Endothelial cell of hepatic sinusoid (primary cell): ENCODE measurements at regions not wholly inside any gene's neighbourhood (a gene's known extent, or its start where the extent isn't known, plus 50 kb on each side); places are given as distances from the start of the nearest gene placed in this dataset.
"Not testable (repeated sequence)": the region's sequence is repeated elsewhere in the genome, so short reads cannot be mapped to it uniquely, and the experiment has no call there.

Experiments
- in situ Hi-C: cut with HindIII; loops from 2 replicates; pipeline ENCODE4 v1.10.0; 2017; ENCODE audit warnings: low sequenced_read_pairs

- in situ Hi-C loops: no loop called here
These were observed 547.3 kb upstream of the SLC35B3 start for GRCh38 chr6:8982668-8983067.

DNA sequence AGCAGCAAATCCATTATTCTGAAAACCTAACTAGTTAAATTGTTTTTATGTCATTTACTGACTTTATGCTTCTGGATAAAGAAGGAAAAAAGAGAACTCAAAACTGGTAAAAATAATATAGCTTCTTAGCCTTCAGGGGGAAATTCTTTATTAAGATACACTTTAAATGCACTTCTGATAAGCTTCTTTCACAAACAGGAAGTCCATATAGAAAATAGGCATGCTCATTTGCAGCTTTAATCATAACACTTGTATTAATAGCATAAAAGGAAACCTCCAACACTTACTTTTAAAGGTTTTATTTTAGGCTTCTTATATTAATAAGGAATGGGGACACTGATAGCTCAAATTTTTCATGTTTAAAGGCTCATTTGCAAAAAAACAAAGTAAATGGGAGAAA, 538.0 kb upstream of the SLC35B3 start:
- in situ Hi-C loops: loop anchor here (10.0 kb wide), 1 partner anchor 61 kb away; no protein-coding TSS in a partner anchor

DNA sequence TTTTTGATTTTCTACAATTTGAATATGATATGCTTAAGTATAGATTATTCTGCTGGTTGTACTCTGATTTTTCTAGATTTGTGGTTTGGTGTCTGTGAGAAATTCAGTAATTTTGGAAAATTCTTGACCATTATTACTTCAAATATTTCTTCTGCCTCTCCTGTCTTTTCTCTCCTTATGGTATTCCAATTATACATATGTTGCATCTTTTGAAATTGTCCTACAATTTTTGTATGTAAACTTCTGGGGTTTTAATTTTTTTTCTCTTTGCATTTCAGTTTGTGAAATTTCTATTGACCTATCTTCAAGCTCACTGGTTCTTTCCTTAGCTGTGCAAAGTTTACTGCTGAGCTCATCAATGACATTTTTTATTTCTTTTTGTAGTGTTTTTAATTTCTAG, 534.4 kb upstream of the SLC35B3 start:
- in situ Hi-C loops: loop anchor here (10.0 kb wide), 1 partner anchor 65 kb away; no protein-coding TSS in a partner anchor

- in situ Hi-C loops: no loop called here
These were observed 523.7 kb upstream of the SLC35B3 start for GRCh38 chr6:8958894-8959511.

DNA sequence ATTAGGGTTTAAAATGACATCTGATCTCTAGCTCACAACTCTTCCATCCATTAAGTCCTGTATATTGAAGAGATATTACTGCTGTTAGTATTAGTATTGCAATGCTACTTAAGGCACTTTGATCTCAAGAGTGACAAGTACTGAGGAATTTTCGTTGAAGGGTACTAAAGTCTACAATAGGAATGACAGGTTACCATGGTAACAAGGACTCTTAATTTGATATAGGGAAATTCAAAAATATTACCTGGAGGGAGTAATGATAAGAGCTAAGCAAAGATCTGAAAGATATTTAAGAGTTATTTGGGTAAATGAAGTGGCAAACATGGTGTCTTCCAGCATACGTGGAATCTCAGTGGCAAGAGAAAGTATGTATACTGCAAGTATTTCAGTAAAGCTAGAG, 518.0 kb upstream of the SLC35B3 start:
- in situ Hi-C loops: no loop called here

GRCh38 chr6:8948733-8949132, 513.4 kb upstream of the SLC35B3 start:
- in situ Hi-C loops: no loop called here

GRCh38 chr6:8947900-8948299, 512.6 kb upstream of the SLC35B3 start:
- in situ Hi-C loops: no loop called here

DNA sequence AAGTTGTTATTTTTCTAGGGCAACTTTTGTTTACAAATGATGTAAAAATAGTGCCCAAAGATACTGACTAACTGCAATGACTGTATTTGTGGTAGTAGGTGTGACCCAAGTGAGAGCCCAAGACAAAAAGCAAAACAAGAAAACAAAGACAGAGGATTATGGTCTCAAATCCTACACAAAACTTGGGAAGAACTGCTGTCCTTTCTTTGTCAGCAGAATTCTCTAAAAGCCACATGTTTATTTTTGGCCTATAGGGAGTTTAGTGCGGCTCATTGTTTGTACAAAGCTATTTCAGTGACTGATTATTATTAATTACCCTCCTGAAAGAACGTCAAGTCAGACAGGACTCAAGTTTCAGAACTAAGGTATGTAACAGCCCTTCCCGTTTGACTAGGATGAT, 509.2 kb upstream of the SLC35B3 start:
- in situ Hi-C loops: no loop called here

DNA sequence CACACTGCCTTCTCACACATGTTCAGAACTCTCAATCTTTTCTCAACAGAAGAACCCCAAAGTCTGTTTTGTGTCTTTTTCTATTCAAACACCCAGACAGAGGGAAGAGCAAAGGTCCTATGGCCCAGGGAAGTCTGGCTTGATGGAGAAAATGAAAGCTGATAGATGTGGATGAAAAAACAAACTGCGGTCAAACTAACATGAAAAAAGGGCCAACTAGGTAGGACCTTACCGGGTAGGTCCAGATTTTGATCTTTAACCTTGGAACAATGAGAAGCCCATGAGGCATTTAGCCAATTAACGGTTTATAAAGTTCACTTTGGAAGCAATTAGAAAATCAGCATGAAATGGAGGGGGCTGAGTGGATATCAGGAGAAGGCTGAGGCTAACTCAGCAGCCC, 507.7 kb upstream of the SLC35B3 start:
- in situ Hi-C loops: no loop called here

- in situ Hi-C loops: no loop called here
These were observed 506.2 kb upstream of the SLC35B3 start for GRCh38 chr6:8941577-8941976.

- in situ Hi-C loops: no loop called here
These were observed 505.0 kb upstream of the SLC35B3 start for GRCh38 chr6:8940356-8940755.

DNA sequence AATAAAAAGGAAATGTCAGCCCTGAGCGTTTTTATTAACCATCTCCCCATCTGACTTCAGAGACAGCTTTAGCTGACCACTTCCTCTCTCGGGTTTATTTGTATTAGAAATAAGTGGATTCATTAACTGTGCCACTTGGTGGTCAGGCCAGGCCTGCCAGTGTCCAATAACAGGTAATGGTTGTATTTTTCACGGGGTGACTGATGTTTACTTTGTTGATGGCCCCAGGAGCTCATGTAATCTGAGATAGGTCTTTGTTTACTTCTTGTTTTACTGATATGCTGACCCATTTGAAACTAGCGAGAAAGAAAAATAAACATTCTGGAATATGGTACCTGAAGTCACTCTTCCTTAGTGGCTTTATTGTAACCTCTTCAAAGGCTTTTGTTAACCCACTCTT, 504.3 kb upstream of the SLC35B3 start:
- in situ Hi-C loops: no loop called here

DNA sequence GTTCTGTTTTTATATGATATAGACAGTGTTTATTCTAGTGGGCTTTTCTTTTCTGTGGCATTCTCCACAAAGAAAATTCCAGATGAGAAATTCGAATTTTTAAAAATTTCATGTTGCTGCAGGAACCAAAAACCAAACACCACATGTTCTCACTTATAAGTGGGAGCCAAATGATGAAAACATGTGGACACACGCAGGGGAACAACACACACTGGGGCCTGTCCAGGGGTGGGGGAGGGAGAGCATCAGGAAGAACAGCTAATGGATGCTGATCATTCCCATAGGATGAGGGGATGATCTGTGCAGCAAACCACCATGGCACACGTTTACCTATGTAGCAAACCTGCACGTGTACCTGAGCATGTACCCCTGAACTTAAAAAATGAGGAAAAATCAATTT, 499.0 kb upstream of the SLC35B3 start:
- in situ Hi-C loops: no loop called here

DNA sequence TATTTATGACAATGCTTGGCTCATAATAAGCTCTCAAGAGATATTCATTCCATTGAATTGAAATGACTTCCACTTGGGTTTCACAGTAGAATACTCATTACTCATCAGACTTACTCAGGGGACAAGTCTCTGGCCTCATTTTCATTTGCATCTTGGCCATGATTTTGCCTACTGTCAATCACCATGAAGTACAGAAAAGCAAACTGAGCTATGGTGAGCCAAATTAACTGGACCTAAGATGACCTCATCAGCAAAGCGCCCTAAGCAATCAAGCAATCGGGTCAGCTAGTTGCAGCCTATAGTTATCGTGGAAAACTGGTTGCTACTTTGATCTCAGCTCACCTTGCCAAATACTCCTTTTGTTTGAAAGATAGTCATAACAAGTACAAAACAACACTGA, 494.7 kb upstream of the SLC35B3 start:
- in situ Hi-C loops: no loop called here

GRCh38 chr6:8920244-8920643, 484.9 kb upstream of the SLC35B3 start:
- in situ Hi-C loops: not testable (repeated sequence)

GRCh38 chr6:8918196-8918595, 482.9 kb upstream of the SLC35B3 start:
- in situ Hi-C loops: no loop called here

GRCh38 chr6:8914700-8915099, 479.4 kb upstream of the SLC35B3 start:
- in situ Hi-C loops: no loop called here

GRCh38 chr6:8908638-8909037, 473.3 kb upstream of the SLC35B3 start:
- in situ Hi-C loops: no loop called here

DNA sequence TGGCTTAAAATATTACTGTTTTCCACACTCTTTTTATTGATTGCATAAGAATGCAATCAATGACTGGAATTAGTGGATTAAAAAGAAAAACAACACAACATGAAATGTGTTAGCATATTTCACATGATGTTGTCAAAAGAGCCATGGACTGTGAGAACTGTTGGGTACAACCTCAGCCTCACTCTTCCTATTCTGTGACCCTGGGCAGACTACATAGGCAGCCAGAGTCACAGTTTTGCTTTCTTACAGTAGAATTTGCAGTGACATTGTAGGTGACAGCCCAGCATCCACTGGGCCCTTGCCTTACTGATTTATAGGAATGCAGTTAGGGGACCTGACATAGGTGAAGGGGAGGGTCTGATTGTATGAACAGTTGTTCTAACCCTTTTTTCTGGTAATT, 471.4 kb upstream of the SLC35B3 start:
- in situ Hi-C loops: no loop called here

GRCh38 chr6:8905757-8906156, 470.4 kb upstream of the SLC35B3 start:
- in situ Hi-C loops: no loop called here

- in situ Hi-C loops: no loop called here
These were observed 469.4 kb upstream of the SLC35B3 start for GRCh38 chr6:8904754-8905153.

GRCh38 chr6:8900056-8900455, 464.7 kb upstream of the SLC35B3 start:
- in situ Hi-C loops: no loop called here

GRCh38 chr6:8889514-8889913, 454.2 kb upstream of the SLC35B3 start:
- in situ Hi-C loops: no loop called here
